ENCODE measurements at regions not wholly inside any gene's neighbourhood (a gene's known extent, or its start where the extent isn't known, plus 50 kb on each side); places are given as distances from the start of the nearest gene placed in this dataset.

GRCh38 chr7:136133551-136133950 lies 156.4 kb upstream of the MTPN start:
- in situ Hi-C loops (cut with MboI; ENCODE audit: low pct_unique_long_range_greater_than_20kb, low sequenced_read_pairs, unreplicated experiment) = no loop called here
- no peak for TF ChIP-seq CTCF (IDR thresholded peaks at IDR 0.05; ENCODE audit: extremely low read depth, insufficient read depth, missing control alignments)
- DNase-seq (ENCODE audit: low spot score) = no peak

DNA sequence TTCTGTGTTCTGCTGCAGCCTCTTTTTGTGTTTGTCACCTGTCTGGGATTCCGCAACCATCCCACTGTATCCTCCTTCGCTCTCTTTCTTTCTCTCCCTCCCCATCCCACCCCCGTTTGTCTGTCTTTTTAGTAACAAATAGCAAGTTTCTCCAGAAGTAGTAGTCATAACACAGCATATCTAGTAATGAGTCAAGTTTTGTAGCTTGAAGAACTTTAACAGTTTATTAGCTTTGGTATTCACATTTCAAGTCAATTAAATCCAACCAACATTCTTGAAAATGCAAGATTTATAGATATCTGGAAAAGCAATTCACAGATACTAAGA lies 154.1 kb upstream of the MTPN start:
- TF ChIP-seq CTCF (IDR thresholded peaks at IDR 0.05; ENCODE audit: extremely low read depth, insufficient read depth, missing control alignments) = no peak
- no peak for DNase-seq (ENCODE audit: low spot score)
- in situ Hi-C loops (cut with MboI; ENCODE audit: low pct_unique_long_range_greater_than_20kb, low sequenced_read_pairs, unreplicated experiment) = no loop called here

- no peak for DNase-seq (ENCODE audit: low spot score)
- no peak for TF ChIP-seq CTCF (IDR thresholded peaks at IDR 0.05; ENCODE audit: extremely low read depth, insufficient read depth, missing control alignments)
- in situ Hi-C loops (cut with MboI; ENCODE audit: low pct_unique_long_range_greater_than_20kb, low sequenced_read_pairs, unreplicated experiment) = no loop called here
Observed at GRCh38 chr7:136130511-136131303, 153.5 kb upstream of the MTPN start.

DNA sequence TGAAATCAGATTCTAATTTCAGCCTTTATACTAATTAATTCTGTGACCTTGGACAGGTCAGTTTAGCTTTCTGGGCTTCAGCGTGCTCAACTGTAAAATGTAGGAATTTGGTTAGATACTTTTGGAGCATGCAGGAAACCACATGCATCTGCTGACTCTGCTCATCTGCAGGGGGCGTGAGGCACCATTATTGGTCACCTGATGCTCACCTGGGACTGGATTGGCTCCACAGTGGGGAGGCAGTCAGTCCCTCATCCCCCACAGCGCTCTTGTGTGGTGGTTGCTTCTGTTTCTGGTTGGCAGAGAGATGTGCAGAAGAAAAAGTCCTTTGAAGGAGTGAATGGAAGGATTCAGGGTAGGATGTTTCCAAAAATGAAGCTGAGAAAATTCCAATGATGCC lies 150.9 kb upstream of the MTPN start:
- in situ Hi-C loops (cut with MboI; ENCODE audit: low pct_unique_long_range_greater_than_20kb, low sequenced_read_pairs, unreplicated experiment) = no loop called here
- TF ChIP-seq CTCF (IDR thresholded peaks at IDR 0.05; ENCODE audit: extremely low read depth, insufficient read depth, missing control alignments) = no peak

GRCh38 chr7:136123352-136123751 lies 146.2 kb upstream of the MTPN start:
- DNase-seq (ENCODE audit: low spot score) = no peak
- in situ Hi-C loops (cut with MboI; ENCODE audit: low pct_unique_long_range_greater_than_20kb, low sequenced_read_pairs, unreplicated experiment) = no loop called here
- no peak for TF ChIP-seq CTCF (IDR thresholded peaks at IDR 0.05; ENCODE audit: extremely low read depth, insufficient read depth, missing control alignments)

More for the DNA sequence above, 150.9 kb upstream of the MTPN start:
- no peak for DNase-seq (ENCODE audit: low spot score)

DNA sequence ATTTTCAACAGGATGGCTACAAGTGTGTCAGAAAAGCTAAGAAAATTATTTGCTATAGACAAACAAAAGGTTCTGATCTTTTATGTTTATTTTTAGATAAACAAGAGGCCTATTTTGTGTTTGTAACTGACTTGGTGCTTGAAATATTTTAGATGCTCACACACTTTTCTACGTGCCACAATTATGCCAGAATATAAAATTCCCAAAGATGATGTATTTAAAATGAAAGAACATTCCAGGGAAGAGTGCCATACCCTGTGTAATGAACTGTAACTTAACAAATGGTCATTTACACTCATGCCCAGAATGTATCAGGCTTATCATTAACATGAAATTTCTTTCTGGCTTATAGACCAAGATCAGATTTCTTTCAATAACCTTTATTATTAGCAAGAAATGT lies 144.9 kb upstream of the MTPN start:
- in situ Hi-C loops (cut with MboI; ENCODE audit: low pct_unique_long_range_greater_than_20kb, low sequenced_read_pairs, unreplicated experiment) = no loop called here
- no peak for TF ChIP-seq CTCF (IDR thresholded peaks at IDR 0.05; ENCODE audit: extremely low read depth, insufficient read depth, missing control alignments)
- DNase-seq (ENCODE audit: low spot score) = no peak

All from GM13977 (cell line).